Neural progenitor cell (in vitro differentiated cells): ENCODE measurements at regions not wholly inside any gene's neighbourhood (a gene's known extent, or its start where the extent isn't known, plus 50 kb on each side); places are given as distances from the start of the nearest gene placed in this dataset.

Source experiments
- EZH2 ChIP-seq: fragments of 200-600 bp; sonication (generic); IDR thresholded peaks from 2 replicates; pipeline ENCODE4 v1.6.1; 2017; ENCODE audit warnings: antibody characterized with exemption, mild to moderate bottlenecking, moderate library complexity
- TF ChIP-seq, protein P1 (sequence below): fragments of 200-600 bp; sonication (generic); IDR thresholded peaks from 2 replicates; pipeline ENCODE4 v1.5.1; 2017; ENCODE audit warnings: antibody characterized with exemption, mild to moderate bottlenecking

DNA sequence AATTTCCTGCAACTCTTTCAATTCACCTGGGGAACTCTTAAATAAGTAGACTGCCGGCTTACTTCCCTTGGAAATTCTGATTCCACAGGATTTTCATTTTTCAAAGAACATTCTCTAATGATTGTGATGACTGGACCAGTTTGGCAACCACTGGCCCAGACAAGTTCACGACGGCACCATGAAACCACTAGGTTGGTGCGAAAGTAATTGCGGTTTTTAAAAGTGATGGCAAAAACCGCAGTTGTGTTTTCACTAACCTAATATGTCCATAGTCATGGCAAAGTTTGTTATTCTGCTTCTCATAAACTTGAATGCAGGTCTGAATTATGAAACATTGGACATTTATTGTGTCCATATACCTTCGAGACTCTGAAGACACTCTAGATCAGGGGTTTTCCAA is 317.2 kb downstream of the IRX1 start:
- no peak for TF ChIP-seq EZH2
- TF ChIP-seq, protein P1, sequence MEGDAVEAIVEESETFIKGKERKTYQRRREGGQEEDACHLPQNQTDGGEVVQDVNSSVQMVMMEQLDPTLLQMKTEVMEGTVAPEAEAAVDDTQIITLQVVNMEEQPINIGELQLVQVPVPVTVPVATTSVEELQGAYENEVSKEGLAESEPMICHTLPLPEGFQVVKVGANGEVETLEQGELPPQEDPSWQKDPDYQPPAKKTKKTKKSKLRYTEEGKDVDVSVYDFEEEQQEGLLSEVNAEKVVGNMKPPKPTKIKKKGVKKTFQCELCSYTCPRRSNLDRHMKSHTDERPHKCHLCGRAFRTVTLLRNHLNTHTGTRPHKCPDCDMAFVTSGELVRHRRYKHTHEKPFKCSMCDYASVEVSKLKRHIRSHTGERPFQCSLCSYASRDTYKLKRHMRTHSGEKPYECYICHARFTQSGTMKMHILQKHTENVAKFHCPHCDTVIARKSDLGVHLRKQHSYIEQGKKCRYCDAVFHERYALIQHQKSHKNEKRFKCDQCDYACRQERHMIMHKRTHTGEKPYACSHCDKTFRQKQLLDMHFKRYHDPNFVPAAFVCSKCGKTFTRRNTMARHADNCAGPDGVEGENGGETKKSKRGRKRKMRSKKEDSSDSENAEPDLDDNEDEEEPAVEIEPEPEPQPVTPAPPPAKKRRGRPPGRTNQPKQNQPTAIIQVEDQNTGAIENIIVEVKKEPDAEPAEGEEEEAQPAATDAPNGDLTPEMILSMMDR: no peak
